Stimulated activated CD8-positive, alpha-beta memory T cell treated with anti-CD3 and anti-CD28 coated beads, Interleukin-4, amount 100 ng/mL, for 1 hour (primary cell): ENCODE measurements at regions not wholly inside any gene's neighbourhood (a gene's known extent, or its start where the extent isn't known, plus 50 kb on each side); places are given as distances from the start of the nearest gene placed in this dataset.
"Not testable (repeated sequence)": the region's sequence is repeated elsewhere in the genome, so short reads cannot be mapped to it uniquely, and the experiment has no call there.

Experiments used
- DNase-seq, 2 donors: peaks; one replicate each; pipeline ENCODE4 v3.0.0-alpha.2; 2020; ENCODE audit warnings: low read depth in 2 of 2, low spot score in 1 of 2

DNA sequence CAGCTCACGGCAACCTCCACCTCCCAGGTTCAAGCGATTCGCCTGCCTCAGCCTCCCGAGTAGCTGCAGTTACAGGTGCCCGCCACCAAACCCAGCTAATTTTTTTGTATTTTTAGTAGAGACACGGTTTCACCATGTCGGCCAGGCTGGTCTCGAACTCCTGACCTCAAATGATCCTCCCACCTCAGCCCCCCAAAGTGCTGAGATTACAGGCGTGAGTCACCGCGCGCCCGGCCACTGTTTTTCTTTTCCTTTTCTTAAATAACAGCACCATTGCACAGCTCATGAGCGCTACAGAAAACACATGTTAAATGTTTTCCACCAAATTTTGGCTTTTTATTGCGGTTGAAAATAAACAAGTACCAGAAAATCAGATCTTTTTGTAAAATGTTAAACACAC, 195.5 kb downstream of the CRLF2 start:
- DNase-seq = not testable (repeated sequence)

DNA sequence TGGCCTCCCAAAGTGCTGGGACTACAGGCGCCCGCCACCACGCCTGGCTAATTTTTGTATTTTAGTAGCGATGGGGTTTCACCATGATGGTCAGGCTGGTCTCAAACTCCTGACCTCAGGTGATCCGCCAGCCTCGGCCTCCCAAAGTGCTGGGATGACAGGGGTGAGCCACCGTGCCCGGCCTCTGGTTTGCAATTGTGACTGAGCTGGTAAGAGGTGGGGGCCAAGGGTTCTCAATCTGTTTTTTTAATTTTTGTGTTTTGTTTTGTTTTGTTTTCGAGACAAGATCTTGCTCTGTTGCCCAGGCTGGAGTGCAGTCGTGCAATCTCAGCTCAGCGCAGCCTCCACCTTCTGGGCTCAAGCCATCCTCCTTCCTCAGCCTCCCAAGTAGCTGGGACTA, 196.2 kb downstream of the CRLF2 start:
- not testable (repeated sequence) for DNase-seq

DNA sequence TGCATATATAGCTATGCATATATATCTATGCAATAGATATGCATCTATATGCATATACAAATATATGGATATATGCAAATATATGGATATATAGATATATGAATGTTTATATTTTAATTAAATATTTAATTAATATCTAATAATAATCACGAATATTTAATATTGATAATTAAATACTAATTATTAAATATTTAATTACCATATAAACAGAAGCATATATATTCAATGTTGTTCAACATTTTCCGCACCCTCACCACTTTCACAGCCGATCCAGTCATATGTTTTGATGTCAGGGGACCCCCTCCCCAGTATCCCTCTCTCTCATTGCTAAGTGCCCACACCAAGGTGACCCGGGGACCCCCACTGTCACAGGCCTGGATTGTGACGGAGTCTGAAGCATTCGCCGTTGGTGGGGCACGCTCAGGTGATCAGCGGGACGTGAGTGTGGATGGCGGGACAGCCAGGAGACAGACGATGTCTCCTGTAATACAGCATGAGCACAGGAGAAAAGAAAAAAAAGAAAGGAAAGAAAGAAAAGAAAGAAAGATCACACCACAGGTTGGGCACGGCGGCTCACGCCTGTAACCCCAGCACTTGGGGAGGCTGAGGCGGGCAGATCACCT, 199.7 kb downstream of the CRLF2 start:
- no peak for DNase-seq

DNA sequence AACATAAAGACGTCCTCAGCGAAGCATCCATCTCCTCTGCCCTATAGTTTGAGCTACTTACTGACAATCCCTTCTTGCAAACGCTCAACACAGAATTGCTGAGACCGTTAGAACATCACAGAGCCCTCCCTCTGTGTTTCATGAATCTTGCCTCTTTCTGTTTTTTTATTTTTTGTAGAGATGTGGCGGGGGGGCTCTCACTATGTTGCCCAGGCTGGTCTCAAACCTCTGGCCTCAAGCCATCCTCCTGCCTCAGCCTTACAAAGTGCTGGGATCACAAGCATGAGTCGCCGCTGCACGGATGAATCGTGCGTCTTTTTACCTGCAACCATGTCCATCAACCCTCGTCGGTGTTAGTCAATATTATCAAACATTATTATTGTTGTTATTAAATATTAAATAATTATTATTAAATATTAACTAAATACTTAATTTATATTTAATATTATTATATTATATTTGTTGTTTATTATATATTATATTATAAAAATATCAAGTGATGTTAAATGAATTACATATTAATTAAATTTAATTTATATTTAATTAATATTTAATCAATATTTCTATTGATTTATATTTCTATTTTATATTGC, 200.7 kb downstream of the CRLF2 start:
- no peak for DNase-seq

DNA sequence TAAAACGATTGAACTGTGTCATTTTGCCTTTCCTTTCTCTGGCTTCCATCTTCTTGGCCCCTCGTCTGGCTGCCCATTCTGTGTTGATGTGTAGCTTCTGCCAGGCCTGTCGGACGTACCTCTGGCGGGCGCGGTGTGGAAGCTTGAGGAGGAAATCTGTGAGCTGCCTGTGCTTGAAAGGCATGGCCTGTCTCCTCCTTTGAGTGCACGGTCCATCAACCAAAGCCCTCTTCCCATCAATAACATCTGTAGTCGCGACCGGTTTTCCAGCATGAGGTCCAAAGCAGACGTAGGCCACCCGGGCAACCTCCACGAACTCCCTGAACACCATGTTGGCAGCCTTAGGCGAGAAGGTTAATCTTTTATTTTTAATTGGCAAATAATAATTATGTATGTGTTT, 202.7 kb downstream of the CRLF2 start:
- DNase-seq = no peak

DNA sequence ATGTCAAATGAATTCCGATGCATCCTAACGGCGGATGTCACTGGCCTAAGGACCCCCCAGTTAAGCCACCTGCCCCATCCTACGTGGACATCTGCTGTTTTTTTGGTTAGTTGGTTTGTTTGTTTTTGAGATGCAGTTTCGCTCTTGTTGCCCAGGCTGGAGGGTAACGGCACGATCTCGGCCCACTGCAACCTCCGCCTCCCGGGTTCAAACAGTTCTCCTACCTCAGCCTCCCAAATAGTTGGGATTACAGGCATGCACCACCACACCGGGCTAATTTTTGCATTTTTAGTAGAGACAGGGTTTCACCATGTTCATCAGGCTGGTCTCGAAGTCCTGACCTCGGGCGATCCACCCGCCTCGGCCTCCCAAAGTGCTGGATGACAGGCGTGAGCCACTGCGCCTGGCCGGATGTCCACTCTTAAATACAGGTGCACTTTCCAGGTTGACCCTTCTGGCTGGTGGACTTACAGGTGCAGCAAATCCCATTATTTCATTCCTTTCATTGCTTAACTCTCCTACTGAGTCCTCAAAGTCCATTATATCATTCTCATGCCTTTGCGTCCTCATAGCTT, 206.2 kb downstream of the CRLF2 start:
- DNase-seq = no peak

DNA sequence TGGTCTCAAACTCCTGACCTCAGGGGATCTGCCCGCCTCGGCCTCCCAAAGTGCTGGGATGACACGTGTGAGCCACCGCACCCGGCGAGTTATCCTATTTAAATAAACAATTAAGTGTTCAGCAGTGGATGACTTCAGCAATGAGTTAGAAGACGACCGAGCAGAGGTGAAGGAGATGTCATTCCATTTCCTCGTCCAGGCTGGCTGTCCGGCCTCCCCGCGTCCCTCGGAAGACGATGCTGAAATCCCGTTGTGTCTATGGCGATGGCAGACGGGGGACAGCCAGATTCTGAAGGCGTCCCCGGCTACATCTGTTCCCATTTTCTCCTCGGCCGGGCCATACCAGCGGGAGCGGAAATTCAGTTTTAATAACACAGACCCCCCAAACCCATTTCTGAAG, 209.8 kb downstream of the CRLF2 start:
- DNase-seq = no peak

DNA sequence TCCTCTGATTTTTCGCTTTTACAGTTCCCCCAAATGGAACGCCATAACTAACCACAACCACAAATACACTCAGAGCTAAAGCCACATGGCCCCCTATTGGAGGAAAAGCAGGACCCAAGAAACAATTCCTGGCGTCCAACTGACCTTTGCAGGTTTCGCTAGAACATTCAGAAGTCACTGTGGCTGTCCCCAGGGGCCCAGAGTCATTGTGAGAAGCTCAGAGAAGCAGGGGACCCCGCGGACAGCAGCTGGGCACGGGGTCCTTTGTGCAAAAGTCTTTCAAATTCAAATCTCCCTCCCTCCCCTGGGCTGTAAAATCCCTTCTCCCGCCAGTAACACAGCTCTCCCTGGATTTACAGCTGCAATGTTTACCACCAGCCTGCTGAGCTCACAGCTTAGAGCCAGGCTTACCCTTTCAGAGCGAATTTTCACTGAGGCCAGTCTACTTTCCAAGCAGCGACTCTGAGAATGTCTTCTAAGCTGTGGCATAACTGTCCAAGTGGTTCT, 214.8 kb downstream of the CRLF2 start:
- no peak for DNase-seq

DNA sequence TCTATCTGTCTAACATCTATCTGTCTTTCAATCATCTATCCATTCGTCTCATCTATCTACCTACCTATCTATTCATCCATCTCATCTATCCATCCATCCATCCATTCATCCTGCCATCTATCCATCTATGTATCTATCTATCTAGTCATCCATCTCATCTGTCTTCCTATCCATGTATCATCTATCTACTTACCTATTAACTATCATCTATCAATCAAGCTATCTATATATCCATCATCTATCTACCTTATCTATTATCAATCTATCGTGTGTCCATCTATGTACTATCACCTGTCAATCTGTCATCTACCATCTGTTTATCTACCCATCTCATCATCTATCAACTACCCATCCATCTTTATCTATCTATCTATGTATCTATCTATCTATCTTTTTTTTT, 217.7 kb downstream of the CRLF2 start:
- DNase-seq = no peak

DNA sequence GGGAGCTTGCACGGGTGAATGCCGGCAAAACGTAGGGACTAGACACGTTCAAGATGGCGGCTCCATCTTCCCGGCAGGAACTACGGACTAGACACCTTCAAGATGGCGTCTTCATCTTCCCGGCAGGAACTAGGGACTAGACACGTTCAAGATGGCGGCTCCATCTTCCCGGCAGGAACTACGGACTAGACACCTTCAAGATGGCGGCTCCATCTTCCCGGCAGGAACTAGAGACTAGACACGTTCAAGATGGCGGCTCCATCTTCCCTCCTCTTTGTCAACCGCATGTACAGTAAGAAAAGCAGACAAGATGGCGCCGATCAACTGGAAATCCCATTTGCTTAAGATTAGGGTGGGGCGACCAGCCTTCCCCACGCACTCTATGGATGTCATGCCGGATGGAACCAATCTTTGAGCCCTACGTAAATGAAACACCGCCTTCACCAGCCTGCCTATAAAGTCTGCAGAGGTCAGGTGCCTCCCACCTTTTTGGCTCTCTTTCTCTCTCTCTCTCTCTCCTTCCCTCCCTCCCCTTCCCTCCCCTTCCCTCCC, 222.4 kb downstream of the CRLF2 start:
- DNase-seq = peak; percentile 22 to 26

DNA sequence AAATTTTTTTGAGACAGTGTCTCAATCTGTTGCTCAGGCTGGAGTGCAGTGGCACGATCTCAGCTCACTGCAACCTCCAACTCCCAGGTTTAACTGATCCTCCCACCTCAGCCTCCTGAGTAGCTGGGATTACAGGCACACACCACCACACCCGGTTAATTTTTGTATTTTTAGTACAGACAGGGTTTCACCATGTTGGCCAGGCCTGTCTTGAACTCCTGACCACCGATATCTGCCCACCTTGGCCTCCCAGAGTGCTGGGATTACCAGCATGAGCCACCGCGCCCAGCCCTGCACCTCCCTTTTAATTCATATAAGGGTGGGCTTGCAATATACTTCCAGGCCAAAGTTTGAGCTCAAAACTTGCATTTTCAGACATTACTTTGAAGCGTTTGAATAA, 223.9 kb downstream of the CRLF2 start:
- not testable (repeated sequence) for DNase-seq

DNA sequence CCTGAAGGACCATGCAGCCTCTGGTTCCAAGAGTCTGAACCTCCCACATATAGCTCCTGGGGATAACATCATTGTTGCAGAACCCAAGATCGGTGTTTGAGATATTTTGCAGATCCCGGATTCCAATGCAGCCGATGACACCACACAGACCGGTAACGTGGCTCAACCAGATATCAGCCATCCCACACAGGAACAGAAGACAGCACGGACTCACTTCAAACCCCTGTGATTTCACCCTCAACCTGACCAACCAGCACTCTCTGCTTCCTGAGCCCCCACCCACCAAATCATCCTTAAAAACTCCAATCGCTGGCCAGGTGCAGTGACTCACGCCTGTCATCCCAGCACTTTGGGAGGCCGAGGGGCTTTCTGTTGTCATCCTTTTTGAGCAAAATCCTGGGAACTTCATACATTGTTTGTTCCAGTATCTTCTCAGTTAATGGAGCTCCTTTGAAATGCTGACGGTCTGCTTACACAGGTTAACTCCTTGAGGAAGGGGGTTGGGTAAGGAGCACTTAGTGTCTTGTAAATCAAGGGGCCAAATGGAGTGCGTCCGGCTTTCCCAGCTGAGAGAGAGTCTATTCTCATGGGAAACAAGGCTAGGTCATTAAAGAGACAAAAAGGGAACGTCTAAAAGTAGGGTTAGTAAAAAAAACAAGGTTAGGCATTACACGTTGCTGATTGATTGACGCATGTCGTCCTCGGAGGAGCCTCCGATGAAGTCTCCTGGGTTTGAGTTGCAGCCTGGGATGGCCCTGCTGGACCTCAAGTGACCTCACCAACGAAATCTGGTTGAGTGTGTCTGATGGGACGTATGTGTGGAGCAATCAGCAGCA, 230.4 kb downstream of the CRLF2 start:
- DNase-seq = no peak

DNA sequence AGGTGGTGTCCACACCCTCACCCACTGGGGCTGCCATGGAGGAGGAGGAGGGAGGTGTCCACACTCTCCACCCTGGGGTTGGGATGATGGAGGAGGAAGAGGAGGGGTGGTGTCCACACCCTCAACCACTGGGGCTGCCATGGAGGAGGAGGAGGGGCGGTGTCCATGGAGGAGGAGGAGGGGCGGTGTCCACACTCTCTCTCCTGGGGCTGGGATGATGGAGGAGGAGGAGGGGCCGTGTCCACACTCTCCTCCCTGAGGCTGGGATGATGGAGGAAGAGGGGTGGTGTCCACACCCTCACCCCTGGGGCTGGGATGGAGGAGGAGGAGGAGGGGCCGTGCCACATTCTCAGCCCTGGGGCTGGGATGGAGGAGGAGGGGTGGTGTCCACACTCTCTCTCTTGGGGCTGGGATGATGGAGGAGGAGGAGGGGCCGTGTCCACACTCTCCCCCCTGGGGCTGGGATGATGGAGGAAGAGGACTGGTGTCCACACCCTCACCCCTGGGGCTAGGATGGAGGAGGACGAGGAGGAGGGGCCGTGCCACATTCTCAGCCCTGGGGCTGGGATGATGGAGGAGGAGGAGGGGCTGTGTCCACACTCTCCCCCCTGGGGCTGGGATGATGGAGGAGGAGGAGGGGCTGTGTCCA, 231.7 kb downstream of the CRLF2 start:
- DNase-seq = no peak

DNA sequence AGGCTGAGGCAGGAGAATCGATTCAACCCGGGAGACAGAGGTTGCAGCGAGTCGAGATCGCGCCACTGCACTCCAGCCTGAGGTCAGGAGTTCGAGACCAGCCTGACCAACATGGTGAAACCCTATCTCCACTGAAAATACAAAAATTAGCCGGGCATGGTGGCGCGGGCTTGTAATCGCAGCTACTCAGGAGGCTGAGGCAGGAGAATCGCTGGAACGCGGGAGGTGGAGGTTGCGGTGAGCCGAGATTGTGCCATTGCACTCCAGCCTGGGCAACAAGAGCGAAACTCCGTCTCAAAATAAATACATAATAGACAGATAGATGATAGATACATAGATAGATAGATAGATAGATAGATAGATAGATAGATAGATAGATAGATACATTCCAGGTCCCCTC, 233.3 kb downstream of the CRLF2 start:
- not testable (repeated sequence) for DNase-seq

DNA sequence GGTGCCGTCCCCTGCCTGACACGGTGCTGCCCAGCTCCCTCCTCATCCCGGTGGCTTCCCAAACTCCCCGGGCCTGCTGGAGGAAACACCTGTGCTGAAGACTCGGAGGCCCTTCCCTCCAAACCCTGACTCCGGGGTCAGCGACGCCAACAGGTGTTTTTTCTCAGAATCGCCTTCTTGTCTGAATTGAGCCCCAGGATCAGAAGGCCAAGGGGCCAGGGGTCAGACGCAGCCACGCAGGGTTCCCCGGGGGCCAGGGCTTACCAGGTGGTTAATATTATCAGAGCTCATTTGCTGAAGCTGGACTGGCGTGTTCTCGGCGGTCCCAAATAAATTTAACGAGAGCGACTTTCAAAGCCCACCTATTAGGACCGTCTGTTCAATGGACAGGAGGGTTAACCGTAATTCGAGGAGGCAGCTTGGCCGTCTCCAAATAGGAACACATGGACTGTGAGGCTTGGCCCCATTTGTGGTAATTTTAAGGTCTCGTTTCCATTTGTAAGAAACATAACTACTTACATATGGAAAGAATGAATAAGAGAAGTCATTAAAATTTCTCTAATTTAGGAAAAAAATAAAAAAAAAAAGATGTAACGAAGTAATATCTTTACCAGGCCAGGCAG, 239.3 kb downstream of the CRLF2 start:
- no peak for DNase-seq

DNA sequence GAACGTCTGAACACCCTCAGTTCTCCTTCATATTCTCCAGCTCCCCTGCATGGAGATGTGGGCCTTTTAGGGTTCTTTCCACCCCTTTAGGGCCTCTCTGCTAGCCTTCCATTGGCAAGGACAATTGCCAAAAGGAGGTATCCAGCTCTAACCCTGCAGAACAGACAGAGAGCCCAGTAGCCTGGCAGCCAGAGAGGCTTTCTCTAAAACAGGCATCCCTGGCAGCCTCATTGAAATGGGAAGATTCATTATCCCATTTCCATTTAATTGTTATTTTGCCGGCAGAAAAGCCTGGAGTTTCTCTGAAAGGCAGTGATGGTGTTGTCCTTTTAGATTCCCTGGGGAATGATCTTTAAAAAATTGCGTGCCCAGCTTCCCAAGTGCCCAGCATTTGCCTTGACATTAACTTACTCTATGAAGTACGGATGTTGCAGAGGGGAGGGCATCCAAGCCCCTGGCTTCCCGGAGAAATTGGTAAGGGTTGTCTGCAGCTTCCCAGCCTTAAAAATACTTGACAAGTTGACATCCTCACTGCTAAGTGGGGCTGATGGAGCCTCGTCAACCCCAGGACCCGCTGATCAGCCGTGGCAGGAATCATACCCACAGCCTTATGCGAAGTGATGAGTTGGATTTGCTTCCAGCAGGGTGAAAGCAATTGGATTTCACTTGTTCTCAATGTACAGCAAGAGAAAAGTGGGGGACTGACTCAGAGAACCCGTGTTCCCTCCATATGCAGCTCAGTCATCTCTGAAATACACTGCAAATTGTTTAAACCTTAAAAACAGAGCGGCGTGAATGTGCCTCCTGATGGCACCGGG, 244.1 kb downstream of the CRLF2 start:
- DNase-seq = no peak

DNA sequence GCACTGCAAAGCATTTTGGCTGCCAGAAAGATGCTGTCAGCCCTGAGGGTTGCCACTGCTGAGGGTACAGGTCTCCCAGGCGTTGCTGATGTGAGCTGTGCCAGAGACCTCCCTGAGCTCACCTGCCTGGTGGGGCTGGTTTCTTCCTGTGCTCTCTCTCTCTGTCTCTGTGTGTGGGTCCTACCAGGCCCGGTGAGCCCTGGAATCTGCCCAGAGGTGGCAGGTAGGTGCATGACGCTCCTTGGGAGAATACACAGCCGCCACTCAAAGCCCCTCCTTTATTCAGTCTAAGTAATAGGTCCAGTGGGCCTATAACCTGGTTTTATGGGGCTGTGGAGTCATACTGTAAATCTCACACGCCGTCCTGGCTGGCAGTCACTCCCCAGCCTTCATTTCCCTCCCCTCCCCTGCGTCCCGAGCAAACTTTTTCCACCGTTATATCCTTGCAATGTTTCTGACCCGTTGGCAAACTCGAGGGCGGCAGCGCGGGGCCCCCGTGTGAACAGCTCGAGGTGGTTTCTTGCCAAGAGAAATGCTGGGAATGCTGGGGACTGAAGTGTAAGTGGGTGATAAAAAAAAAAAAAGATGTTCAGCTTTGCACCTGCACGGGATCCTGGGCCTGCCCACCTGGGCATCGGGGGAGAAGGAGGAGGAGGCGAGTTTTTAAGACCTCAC, 245.9 kb downstream of the CRLF2 start:
- no peak for DNase-seq

DNA sequence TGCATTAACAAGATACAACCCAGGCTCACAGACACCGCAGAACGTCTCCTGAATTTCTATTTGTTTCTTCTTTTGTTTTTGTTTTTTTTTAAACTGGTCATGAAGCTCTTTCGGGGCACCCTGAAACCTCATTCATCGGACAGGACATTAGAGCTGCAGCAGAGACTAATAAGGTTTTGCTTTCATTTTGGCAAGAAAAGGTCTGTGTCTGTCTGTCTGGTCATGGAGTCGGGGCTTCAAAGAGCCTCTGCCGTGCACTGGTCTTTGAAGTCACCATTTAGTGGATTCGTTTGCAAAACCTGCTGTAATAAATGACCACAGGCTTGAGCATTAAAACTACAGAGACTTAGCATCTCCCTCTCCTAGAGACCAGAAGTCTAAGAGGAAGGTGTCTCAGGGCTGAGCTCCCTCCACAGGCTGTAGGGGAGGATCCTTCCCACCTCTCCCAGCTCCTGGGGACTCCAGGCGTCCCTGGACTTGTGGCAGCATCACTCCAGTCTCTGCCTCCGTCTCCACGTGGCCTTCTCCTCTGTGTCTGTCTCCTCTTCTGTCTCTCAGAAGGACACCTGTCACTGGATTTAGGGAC, 247.5 kb downstream of the CRLF2 start:
- DNase-seq = no peak

DNA sequence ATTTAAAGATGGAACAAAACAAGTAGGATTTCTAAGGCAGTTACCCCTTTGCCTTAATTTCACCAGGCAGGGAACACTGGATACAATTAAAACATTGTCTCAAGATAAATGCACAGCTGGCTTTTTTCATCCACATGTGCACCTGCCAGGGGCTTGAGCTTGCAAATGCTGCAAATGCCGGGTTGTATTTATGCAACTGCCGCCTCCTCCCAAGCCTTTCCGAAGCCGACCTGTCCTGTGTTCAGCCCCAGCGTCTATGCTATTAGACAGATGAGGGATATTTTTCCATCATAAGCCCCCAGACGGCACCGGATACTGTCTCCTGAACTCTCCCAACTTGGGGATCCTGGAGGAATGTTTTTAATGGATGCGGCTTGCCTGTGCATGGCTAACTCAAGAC, 251.6 kb downstream of the CRLF2 start:
- DNase-seq = no peak
